Glomerular endothelial cell (primary cell): ENCODE measurements at regions not wholly inside any gene's neighbourhood (a gene's known extent, or its start where the extent isn't known, plus 50 kb on each side); places are given as distances from the start of the nearest gene placed in this dataset.

ENCODE experiments used
- DNase-seq: peaks from one replicate; pipeline ENCODE4 v3.0.0-alpha.2; 2011; ENCODE audit warnings: low read depth, low spot score; ENCODE audit errors: extremely low read depth

DNA sequence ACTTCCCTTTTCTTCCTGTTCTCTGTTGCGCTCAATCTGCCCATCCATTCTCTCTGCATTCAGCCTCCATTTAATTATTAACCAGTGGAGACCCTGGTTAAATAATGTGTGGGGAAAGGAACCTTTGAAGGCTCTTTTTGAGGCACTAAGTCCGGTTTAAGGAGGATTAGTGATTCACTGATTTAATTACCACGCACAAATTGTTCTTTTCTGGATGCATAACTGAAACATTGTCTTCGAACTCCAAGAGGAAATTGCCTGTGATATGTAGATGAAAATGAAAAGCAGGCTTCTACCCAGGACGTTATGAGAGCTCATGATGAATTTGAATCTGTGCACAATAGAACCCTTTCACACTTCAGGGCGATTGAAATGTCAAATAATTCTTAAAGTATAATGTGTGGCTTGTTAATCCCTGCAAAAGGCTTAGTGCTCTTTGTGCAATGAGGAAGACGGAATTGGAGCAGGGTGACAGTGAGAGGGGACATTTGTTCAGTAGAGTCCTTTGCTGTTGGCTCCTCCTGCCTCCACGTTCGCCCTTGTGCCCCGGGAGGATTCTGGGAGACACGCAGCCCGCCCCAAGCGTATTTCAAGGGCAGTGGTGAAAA is 51.1 kb upstream of the ZNF236 start:
- no peak for DNase-seq

DNA sequence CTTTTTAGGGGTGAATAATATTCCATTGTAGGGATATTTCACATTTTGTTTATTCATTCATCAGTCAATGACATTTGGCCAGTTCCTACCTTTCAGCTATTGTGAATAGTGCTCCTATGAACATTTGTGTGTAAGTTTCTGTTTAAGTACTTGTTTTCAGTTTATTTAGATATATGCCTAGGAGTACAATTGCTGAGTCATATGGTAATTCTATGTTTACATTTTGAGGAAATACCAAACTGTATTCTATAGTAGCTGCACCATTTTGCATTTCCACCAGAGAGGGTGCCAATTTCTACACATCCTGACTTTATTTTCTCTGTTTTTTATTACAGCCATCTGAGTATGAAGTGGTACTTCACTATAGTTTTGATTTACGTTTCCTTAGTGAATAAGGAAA is 54.4 kb upstream of the ZNF236 start:
- no peak for DNase-seq

DNA sequence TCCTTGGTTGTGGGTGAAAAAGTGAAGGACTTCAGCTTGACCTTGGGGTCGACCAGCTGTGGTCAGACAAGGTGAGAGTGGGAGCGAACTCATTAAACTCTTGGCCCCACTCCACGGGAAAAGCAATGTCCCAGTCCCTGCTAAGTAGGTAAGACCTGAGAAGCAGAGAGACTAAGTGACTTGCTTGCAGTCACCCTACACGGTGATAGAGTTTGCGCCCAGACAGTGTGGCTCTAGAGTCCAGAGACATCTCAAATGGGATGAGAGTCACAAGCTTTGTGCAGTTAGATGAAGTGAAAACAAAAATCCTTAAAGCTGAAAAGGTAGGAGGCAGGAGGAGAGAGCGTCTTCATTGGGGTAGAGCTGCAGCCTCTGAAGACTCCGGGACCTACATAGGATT is 55.9 kb upstream of the ZNF236 start:
- no peak for DNase-seq

DNA sequence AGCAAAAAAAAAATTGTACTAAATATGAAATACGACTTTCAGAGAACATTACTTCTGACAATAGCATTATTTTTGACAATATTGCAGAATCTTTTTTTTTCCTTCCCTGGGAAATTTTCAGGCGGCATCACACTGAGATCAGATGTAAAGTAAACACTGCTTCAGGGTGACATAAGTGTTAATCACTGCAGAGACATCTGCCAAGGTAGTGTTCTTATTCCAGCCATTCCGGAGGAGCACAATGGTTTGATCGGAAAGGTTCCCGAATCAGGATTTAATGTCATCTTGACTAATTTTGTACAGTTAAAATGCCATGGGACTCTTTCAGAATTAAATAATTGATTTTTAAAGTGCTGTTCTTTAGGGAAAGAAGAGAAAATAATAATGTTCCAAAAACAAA is 56.7 kb upstream of the ZNF236 start:
- DNase-seq, result no peak

DNA sequence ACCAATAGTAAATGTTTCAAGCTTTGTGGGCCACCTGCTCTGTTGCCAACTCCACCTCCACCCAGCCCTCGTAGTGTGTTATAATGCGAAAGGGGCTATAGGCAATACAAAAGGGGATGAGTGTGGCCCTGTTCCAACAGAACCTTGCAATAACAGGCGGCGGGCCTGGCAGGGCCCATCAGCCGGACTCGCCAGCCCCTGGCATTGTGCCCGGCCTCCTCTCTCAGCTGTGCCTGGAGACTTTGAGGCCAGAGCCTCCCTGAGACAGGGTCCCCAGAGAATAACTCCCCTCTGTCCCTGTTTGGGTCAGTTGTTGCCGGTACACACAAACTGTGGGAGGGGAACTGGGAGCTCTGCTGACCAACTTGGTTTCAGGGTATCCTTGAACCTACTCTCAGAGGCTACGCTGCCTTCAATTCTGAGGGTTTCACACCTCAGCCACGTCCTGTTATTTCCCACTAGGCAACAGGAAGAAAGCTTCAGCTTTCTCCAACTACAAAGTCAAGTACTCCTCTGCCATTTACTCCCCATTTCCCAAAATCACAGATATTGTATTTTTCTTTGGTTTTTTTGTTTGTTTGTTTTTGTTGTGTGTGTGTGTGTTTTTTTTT is 58.0 kb upstream of the ZNF236 start:
- no peak for DNase-seq

DNA sequence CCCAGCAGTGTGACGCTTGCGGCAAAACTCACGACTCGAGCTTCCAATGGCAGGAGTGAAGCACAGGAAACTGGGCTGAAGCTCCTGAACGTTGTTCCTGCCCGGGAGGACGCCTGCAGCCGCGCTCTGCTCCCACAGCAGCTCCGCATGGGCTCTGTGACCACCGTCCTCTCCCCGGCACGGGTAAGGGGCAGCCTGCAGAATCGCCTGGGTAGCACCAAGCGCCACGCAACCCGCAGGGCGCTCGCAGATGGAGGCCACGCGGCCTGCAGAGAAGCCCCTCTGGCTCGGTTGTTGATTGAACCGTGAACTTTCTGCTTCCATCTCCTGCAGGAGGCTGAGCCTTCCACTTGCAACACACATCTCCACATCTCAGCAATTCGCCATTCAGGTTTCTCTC is 63.3 kb upstream of the ZNF236 start:
- no peak for DNase-seq

DNA sequence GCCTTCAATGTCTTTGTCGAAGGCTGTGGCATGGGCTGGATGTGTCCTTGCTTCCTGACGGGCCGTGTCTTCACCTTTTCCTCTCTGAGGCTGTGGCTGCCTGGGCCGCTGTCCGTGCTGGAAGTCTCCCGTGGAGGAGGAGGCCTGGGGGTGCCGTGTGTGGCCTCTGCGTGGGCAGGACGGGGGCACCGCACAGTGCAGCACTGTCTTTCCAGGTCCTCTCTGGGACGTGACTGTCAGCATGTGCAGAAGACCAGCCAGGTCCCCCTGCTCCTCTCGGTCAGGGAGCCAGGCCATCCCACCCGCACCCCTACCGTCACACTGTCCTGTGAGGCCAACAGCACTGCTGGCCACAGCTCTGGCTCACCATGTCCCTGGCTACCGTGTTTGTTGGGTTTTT is 64.4 kb upstream of the ZNF236 start:
- DNase-seq, result no peak

DNA sequence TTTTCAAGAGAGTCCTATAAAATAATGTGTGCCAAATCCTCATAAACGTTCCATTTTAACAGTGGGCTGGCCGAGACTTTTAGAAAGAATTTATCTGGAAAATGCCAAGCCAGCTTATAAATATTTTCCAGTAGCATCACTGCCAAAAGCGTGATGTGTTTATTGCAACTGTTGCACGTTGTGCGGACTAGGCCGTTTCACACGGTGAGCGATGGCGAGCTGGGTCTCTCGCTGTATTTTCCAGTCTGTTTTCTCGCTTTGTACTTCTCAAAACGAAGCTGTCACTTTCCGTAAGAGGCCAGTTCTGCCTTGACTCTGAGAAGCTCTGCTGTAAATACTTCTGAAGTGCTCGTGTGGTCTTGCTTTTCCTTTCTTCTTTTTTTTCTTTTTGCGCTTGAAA is 65.0 kb upstream of the ZNF236 start:
- no peak for DNase-seq

DNA sequence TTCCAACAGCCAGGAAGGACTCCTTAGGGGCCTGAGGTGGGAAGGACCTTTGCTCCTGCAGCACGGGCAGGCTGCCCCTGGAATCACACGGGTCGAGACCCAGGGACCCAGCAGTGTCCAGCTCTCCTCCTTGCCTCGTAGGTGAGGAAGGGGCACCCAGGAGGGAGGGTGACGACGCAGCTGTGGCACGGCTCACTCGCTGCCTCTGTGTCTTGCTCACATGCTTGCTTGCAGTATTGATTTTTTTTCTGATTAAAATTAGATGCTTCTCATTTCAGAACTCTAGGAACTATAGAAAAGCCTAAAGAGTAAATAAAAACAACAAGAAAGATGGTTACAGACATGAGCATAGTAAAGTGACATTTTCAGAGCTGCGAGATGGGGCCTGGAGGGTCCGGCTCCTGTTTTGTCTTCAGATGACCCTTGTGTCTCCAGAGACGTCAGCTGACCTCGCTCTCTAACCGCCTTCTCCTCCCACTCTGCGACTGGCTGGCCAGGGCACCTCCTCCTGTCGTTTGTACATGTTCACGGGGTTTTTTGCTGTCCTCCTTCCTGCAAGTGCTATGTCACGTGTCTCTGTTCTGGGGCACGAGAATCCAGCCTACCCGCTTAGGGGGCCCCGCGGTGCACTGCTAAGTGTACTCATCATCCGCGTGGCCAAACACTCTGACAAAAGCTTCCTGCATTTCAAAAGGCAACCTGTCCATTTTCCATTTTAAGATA is 65.7 kb upstream of the ZNF236 start:
- no peak for DNase-seq

DNA sequence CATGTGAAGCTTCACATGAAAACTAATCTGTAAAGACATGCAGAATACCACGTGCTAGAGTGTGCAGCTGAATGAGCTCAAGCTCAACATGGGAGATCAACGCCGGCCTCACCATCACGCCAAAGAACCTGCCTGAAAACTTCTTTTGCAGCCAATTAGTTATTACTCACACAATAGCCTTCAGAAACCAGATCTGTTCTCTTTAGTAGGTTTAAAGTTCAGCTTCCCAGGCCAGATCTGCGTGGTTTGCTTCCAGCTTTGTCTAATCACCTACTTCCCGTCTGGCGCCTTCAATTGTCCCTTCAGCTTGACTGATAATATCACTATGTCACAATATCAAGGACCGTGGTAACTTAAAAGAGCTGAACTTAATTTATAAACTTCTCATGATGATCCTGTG is 68.0 kb upstream of the ZNF236 start:
- DNase-seq, result no peak

DNA sequence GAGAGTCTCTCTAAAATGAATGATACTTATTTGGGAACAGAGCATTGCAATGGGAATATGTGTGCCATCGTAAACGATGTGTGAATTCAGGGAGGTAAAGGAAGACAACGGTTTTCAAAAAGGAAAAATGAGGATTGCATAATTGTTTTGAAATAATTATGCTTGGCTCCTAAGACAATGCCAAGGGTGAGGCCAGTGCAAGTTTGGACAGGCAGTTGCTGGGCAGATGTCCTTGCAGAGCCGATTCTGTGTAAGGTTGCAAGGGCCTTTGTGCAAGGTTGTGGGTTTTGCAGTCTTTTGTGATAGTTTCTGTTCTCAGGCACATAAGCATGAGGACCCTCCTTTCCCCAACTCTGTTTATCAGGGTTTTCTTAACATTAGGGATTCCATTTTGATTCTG is 70.0 kb upstream of the ZNF236 start:
- DNase-seq, result no peak

DNA sequence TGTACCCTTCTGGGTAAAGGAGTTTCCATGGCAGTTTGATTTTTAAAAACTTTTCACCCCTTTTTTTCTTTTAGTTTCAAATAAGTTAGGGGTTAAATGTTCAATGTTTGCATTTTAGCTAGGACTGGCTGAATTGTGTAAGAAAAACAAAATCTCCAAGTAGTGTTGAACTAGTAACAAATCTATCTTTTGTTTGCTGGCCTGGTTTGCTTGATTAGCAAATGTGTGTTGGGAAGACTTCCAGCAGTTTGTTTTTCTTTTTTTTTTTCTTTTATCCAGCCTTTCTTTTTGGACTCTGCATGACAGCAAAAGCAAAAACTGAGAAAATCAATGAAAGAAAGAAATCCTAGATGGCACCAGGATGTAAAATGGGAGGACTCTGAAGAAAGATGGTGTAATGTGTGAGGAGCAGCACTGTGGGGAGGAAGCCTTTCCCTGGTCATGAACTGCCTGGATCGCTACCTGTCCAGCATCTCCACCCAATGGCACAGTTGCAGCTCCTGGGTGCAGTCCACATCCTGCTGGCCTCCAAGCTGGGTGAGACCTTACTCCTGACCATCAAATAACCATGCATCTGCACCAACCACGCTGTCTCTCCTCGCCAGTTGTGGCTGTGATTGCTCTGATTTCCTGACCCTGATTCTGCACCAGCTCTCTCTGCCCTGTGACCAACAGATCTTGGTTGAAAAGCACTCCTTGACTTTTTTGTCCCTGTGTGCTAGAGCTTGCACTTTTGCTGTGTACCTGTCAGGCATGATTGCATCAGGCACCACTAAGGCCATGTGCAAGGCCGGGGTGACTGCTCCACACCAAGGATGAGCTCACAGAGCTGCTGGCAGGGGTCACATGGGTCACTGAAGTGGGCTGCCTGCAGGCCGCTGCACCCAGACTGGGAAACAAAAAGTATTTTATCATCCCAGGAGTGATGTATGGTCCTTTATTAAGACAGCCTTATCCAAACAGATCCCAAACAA is 71.2 kb upstream of the ZNF236 start:
- no peak for DNase-seq

DNA sequence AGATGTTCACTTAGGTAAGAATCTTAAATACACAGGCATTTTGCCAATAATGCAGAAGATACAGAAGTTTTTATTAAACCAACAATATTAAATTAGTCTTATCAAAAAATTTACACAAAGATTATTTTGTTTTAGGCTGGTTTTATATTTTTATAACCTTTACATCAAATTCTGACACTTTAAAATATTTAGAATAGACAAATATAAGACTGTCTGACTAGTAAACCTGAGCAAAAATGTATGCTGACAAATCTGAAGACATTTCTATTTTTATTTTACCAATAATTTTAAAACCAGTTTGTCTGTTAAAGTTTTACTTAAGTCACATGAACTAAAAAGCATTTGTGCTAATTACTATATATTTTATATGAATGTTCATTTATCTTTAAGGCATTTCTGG is 72.1 kb upstream of the ZNF236 start:
- no peak for DNase-seq

DNA sequence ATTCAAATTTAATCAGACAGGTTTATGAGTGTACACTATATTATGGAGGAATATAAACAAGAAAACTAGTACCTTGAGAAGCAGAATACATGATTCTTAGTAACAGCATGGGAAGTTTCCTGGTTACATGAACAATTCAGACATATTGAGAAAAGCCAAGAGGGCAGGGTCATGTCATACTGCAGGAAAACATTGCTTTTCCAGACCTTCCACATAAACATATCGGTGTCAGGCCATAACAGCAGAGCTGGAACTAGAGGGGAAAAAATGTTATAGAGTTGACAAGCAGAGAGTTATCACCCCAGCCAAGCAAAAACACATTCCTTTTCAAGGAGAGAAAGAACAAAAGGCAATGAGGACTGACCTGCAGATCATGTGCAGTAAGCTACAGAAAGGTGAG is 74.7 kb upstream of the ZNF236 start:
- DNase-seq, result no peak

DNA sequence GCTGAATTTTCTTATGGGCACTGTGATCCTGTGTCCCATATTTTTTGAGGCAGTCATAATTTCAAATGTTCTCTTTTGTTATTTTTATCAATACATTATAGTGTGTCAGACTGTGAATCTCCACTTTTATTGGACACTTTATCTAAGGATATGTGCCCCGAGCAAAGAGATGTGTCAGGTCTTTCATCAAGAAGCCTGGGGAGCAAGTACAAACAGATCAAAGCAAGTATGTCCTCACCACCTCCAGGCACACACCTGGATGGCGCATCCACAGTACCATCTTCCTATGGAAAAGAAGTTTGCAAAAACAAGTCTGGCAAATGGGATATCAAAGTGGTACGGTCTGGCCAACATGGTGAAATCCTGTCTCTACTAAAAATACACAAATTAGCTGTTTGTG is 81.0 kb upstream of the ZNF236 start:
- DNase-seq, result no peak

DNA sequence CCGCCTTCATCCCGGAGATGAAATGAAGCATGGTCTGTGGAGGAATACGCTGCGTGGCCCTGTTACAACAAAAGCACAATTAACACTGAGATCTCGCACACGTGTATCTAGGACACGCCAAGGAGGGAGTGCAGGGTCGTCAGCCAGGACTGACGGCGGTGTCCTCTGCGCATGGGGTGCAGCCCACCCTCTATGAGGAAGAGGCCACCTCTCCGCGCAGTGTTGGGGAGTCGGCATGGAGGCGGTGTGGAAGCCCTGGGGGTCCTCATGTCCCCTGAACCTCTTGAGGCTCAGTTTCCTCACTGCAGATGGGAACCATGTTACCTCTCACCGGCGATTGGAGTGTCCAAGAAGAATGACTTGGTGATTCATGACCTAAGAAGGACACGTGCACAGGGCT is 86.0 kb upstream of the ZNF236 start:
- DNase-seq, result no peak

DNA sequence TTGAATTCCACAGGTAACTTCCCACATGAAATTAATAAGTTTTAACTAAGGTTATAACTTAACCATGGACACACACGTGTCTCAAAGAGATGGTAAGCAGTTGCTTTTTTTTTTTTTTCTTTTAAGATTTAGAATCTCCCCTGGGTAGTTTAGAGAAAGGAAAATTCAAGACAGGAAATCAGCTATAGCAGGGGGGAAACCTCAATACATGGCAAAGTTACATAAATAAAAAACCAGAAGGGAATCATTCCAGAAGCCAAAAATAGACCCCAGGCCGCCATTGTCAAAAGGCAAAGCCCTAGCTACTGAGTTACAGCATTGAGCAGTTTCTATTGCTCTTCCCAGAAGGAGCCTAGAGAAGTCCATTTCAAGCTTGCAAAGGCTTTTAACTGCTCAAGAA is 91.5 kb upstream of the ZNF236 start:
- no peak for DNase-seq

DNA sequence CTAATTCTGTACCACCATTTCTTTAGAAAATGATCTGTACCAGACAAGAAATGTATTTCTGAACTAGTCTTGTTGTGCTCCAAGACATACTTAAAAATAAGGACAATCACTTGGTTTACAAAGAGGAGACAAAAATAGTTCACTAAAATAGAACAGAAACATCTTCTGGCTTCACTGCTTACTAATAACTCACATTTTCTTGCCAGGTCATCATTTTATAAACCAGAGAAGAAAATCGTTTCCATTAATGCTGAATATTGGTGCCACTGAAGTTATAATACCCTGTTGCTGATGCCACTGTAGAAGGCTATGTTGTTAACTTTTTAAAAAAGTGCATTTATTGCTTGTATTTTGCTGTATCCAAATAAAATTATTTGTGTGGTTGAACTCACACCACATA is 94.8 kb upstream of the ZNF236 start:
- DNase-seq, result no peak

DNA sequence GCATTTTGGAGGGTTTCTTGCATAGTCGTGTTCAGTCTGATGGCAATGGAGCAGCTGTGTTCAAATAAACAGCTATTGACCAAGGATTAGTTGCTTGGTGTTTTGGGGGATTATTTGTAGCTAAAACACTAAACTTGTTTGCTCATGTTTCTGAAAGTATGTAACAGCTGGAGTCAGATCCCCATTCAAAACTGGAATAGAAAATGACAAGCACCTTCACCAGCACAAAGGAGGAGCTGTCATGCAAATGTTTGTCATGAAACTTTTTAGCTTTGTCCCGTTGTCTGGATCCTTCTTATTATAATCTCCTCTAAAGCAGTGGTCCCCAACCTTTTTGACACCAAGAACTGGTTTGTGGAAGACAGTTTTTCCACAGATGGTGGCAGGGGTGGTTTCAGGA is 96.9 kb upstream of the ZNF236 start:
- DNase-seq, result no peak

DNA sequence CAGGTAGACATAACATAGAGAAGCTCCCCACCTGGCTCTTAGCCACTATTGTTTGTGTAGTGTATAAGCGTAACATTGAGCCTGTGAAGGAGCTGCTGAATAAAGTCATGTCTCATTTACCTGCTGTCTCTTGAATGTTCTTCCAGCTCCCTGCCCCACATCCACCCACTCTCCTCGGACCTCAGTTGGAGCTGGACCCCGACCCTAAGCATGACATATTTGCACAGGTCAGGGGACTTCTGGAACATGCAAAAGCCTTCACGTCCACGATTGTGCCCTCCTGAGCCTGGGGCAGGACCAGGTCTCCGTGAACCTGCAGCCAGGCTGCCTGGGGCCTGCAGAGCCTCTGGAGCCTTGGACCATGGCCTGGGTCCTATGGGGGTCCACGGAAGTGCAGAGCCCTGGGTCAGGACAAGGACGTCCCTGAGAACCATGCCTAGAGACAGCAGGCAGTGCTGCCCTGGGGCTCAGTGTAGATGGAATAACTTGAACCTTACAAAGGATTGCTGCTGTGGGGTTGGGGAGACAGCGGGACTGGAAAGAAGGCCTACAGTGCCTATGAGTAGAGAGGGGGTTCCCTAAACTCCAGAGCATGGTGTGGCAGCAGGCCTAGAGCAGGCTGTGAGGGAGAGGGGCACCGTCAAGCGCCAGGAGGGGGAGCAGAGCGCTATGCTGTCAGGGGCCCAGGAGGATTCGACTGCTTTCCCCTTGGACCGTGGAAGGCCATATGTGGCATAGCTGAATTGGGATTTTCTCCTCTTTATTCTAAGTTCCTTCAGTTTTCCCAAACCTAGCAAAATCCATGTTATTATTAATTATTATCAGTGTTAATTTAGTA is 99.9 kb upstream of the ZNF236 start:
- DNase-seq, result no peak
